HG02973 (cell line): ENCODE measurements at regions not wholly inside any gene's neighbourhood (a gene's known extent, or its start where the extent isn't known, plus 50 kb on each side); places are given as distances from the start of the nearest gene placed in this dataset.

Source experiments
- ATAC-seq: cut with Tn5 transposase; IDR thresholded peaks from one replicate; pipeline ENCODE4 v1.9.1; 2021; ENCODE audit warnings: moderate library complexity; ENCODE audit not compliant: unreplicated experiment

GRCh38 chr13:58043971-58044370, 412.4 kb downstream of the PCDH17 start:
- no peak for ATAC-seq

GRCh38 chr13:58048670-58049069, 417.1 kb downstream of the PCDH17 start:
- no peak for ATAC-seq

DNA sequence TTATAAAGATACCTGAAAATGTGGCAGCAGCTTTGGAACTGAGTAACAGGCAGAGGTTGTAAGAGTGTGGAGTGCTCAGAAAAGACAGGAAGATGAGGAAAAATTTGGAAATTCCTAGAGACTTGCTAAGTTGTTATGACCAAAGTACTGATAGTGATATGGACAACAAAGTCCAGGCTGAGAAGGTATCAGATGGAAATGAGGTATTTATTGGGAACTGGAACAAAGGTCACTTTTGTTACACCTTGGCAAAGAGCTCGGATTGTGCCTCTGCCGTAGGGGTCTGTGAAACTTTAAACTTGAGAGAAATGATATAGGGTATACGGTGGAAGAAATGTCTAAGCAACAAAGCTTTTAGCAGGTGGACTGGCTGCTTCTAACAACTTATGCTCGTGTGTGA, 419.9 kb downstream of the PCDH17 start:
- ATAC-seq: no peak

DNA sequence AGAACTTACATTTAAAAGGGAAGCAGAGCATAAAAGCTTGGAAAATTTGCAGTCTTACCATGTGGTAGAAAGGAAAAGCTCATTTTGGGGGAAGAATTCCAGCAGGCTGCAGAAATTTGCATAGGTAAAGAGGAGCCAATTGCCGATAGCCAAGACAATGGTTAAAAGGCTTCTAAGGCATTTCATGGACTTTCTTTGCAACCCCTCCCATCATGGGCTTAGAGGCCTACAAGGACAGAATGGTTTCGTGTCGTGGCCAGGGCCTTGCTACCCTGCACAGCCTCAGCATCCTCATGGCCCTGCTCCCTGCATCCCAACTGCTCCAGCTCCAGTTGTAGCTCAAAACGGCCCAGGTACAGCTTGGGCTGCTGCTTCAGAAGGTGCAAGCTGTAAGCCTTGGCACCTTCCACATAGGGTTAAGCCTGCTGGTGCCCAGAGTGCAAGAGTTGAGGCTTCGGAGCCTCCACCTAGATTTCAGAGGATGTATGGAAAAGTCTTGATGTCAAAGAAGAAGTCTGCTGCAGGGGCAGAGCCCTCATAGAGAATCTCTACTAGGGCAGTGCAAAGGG, 420.3 kb downstream of the PCDH17 start:
- ATAC-seq: no peak

DNA sequence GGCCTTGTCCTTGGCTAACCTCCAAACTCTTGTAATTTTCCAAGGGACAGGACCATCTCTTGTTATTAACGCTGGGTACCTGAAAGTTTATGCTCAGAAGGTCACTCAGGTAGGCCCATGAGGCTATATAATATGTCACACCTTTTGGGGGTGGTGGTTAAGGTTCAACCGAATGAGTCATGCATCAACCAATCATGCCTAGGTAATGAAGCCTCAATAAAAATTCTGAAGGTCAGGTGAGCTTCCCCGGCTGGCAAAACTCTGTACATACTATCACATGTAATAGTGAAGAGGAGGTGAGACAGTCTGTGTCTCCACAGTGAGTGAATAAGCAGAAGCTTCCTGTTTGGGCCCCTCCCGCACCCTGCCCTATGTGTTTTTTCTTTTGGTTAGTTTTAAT, 424.9 kb downstream of the PCDH17 start:
- no peak for ATAC-seq

GRCh38 chr13:58059624-58060023, 428.1 kb downstream of the PCDH17 start:
- ATAC-seq: no peak

DNA sequence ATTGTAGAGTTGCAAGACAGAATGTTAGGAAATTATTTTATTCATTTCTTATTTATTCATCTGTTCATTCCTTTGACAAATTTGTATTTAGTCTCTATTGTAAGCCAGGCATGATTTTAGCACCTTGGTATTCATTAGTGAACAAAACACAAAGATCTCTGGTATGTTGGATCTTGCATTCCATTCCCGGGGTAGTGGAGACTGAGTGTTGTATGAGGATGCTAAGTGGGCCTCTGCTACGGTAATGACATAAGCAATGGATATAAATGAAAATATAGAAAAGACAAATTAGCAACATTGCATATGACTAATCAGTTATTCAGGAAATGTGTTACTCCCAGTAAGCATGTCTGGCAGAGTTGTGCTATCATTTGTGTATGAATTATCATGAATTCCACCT, 449.3 kb downstream of the PCDH17 start:
- ATAC-seq: no peak

- no peak for ATAC-seq
These were observed 449.8 kb downstream of the PCDH17 start for GRCh38 chr13:58081301-58081820.

DNA sequence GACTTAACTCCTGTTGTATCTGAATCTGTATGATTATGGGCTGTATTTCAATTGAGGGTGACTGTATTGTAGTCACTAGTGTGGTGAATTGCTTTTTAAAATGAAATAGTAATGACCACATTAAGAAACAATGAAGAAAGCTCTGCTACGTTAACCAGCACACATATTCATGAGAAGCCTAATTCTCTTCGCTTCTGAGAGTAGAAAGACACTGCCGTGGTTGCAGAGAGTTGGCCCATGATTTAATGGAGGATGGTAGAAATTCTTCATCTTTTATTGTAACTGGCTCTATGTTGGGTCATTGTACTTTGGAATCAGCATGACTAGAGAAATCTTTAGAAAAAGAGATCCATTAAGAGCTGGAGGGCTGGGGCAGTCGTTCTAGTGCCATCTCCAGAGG, 451.5 kb downstream of the PCDH17 start:
- no peak for ATAC-seq

- ATAC-seq: no peak
These were observed 453.7 kb downstream of the PCDH17 start for GRCh38 chr13:58085274-58085673.

DNA sequence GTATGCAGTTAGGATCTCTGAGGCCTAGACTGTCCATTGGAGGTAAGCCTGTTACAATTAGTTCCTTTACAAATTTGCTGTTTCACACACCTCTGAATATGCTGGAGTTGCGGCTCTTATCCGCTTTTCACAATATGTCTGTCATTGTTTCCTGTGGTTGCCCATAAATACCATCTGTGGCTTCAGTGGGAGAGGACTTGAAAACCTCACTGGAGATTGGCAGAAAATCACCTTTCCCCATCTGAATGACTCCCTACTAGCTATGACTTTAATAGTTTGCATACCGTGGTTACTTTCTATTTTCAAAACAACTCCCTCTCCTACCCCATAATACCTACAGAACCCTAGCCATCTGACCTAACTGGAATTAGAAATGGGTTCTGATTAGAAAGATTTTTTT, 454.3 kb downstream of the PCDH17 start:
- ATAC-seq: no peak

- no peak for ATAC-seq
These were observed 456.0 kb downstream of the PCDH17 start for GRCh38 chr13:58087566-58087965.

DNA sequence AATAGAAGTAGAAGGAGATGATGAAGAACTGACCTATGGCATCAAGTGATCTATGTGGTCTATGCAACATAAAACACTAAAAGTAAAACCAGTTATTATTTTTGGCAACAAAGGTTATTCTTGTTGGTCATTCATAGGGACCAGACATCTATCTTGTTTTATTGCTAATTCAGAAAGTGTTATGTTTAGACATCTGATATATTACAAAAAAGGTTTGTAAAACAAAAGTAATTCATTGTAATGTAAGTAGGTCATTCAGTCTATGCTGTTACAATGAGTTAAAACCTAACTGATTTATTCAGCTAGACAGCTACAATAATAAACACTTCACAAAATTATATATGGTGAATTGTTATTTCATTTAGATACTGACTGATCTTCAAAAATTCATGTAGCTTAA, 461.9 kb downstream of the PCDH17 start:
- ATAC-seq: no peak

GRCh38 chr13:58097831-58098230, 466.3 kb downstream of the PCDH17 start:
- no peak for ATAC-seq

DNA sequence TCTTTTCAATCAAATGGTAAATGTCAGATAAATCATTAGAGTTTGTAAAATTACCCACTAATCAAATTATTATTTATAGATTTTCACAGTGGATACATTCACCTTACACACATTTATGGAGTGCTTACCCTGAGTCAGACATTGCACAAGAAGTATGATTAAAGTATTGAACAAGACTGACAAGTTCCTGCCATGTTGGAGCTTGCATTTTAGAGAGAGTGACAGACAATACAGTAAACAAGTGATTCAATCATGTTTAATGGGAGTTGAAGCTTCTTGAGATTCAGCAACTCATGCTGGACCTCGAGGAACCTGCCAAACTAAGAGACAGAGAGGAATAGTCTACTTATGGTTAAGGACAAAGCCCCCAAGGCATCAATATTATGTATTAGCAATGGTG, 487.8 kb downstream of the PCDH17 start:
- ATAC-seq: no peak

GRCh38 chr13:58119804-58120203, 488.3 kb downstream of the PCDH17 start:
- no peak for ATAC-seq

DNA sequence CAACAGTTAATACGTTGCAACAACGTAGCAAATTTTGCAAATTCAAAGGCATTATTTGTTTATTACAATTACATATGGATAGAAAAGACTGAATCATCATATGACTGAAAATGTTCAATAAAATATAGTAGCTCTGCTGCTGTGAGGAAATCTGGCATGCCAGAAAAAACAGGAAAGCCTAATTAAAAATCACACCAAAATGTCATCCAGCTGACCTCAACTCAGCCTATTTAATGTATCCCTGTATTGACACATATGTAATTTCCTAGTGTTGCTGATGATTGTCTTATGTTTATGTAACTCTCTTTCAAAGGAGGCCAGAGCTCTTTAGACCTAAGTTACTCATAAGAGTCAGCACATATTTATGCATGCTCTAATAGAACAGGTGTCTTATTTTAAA, 495.0 kb downstream of the PCDH17 start:
- no peak for ATAC-seq

DNA sequence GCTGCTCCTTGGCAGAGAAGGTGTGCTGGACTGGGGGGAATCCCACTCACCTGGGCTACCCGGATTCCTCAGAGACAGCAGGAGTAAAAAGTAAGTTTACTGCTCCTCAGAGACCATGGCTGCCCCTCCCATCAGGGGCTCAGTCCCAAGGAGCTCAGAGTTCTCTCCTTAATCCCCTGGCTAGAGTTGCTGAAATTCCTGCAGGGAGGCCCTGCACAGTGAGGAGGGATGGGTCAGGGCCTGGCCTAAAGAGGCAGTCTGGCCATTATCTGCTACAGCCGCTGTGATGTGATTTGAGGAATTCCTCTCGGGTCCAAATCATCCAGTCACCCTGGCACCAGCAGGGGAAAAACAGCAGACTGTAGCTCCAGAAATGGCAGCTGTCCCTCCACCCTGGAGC, 502.5 kb downstream of the PCDH17 start:
- no peak for ATAC-seq

GRCh38 chr13:58134525-58134924, 503.0 kb downstream of the PCDH17 start:
- ATAC-seq: no peak

DNA sequence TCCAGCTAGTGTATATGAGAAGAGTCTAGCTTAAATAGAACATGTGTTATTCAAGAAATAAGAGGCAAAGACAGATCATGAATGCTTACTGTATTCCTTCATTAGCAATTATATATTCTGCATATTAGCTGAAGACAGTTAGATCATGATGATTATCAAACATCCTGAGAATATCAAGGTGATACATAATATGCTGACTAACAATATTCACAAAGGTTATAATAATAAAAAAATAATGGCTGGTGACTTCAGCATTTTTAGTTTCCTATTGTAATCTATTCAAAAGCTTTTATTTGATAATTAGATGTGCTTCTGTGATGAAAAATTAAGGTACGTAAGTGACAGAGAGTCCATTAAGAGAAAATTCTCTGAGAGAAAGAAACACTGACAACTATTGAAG, 511.4 kb downstream of the PCDH17 start:
- ATAC-seq: no peak

GRCh38 chr13:58144616-58145015, 513.1 kb downstream of the PCDH17 start:
- no peak for ATAC-seq

- no peak for ATAC-seq
These were observed 519.9 kb downstream of the PCDH17 start for GRCh38 chr13:58151452-58151851.

- ATAC-seq: no peak
These were observed 529.4 kb downstream of the PCDH17 start for GRCh38 chr13:58160980-58161379.
